ENCODE measurements at regions not wholly inside any gene's neighbourhood (a gene's known extent, or its start where the extent isn't known, plus 50 kb on each side); places are given as distances from the start of the nearest gene placed in this dataset.
"Not testable (repeated sequence)": the region's sequence is repeated elsewhere in the genome, so short reads cannot be mapped to it uniquely, and the experiment has no call there.

- H3K4me3 ChIP-seq (ENCODE audit: low read depth, low read length); DNase-seq (ENCODE audit: low read depth): not testable (repeated sequence)
Measured at GRCh38 chr19:23984911-23985310, 70.2 kb downstream of the ZNF726 start.

GRCh38 chr19:23986623-23987022 is 71.9 kb downstream of the ZNF726 start:
- TF ChIP-seq, protein P1, sequence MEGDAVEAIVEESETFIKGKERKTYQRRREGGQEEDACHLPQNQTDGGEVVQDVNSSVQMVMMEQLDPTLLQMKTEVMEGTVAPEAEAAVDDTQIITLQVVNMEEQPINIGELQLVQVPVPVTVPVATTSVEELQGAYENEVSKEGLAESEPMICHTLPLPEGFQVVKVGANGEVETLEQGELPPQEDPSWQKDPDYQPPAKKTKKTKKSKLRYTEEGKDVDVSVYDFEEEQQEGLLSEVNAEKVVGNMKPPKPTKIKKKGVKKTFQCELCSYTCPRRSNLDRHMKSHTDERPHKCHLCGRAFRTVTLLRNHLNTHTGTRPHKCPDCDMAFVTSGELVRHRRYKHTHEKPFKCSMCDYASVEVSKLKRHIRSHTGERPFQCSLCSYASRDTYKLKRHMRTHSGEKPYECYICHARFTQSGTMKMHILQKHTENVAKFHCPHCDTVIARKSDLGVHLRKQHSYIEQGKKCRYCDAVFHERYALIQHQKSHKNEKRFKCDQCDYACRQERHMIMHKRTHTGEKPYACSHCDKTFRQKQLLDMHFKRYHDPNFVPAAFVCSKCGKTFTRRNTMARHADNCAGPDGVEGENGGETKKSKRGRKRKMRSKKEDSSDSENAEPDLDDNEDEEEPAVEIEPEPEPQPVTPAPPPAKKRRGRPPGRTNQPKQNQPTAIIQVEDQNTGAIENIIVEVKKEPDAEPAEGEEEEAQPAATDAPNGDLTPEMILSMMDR (IDR thresholded peaks at IDR 0.05; ENCODE audit: control insufficient read depth, extremely low read depth, insufficient read depth), result no peak
- DNase-seq (ENCODE audit: low read depth), result no peak
- no peak overlapping the region for H3K4me3 ChIP-seq (ENCODE audit: low read depth, low read length)

DNA sequence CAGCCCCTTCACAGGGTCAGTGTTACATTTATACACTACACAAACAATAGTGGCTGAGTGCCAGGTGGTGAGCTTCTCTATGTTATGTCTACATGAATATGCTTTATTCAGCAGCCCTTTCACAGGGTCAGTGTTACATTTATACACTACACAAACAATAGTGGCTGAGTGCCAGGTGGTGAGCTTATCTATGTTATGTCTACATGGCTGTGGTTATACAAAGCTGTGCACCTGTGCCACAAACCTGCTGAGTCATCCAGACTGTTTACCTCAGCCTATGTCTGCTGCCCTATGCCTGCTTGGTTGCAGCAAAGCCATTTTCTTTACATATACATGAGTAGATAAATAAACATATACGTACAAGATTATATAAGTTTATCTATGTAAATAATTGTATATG is 76.5 kb downstream of the ZNF726 start:
- H3K4me3 ChIP-seq (ENCODE audit: low read depth, low read length), result no peak overlapping the region
- DNase-seq (ENCODE audit: low read depth), result peak; percentile 48
- TF ChIP-seq, protein P1 (IDR thresholded peaks at IDR 0.05; ENCODE audit: control insufficient read depth, extremely low read depth, insufficient read depth), result no peak

- TF ChIP-seq, protein P1 (IDR thresholded peaks at IDR 0.05; ENCODE audit: control insufficient read depth, extremely low read depth, insufficient read depth), result no peak
- DNase-seq (ENCODE audit: low read depth), result no peak
Measured at GRCh38 chr19:23992348-23992747, 77.7 kb downstream of the ZNF726 start.

DNA sequence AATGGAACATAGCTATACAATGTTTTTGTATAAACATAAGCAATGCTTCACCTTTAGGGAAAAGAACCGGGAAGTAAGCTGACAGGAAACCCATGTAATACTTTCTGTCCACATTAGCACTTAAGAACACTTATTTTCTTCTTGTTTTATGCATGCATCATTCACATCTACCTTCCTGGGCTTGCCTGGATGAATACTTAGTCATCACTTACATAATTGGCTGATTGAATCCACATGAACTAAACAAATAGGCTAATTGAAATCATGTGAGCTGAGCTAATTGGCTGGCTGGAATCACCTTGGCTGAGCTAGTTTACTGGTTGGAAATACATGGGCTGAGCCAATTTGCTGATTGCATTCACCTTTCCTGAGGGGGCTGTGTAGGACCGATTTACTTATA is 78.8 kb downstream of the ZNF726 start:
- TF ChIP-seq, protein P1 (IDR thresholded peaks at IDR 0.05; ENCODE audit: control insufficient read depth, extremely low read depth, insufficient read depth), result no peak
- no peak overlapping the region for H3K4me3 ChIP-seq (ENCODE audit: low read depth, low read length)
- DNase-seq (ENCODE audit: low read depth), result no peak

More at GRCh38 chr19:23992348-23992747, 77.7 kb downstream of the ZNF726 start:
- no peak overlapping the region for H3K4me3 ChIP-seq (ENCODE audit: low read depth, low read length)

DNA sequence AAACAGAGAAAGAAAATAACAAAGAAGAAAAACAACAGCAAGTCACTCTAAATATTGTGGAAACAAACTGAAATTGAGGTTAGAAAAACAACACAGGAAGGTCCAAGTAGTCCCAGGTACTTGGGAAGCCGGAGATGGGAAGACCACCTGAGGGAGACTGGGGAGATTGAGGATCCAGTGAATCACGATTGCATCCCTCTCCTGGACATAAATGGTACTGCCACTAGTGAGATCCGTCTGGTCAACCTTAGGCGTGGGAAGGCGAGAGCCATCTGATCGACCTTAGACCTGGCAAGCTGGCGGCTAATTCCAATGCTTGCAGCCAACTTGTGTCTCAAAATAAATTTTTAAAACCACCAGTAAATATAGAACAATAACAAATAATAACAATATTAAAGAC is 81.9 kb downstream of the ZNF726 start:
- TF ChIP-seq, protein P1 (IDR thresholded peaks at IDR 0.05; ENCODE audit: control insufficient read depth, extremely low read depth, insufficient read depth), result peak; percentile 40; the same call in 1 of the 2 replicates
- H3K4me3 ChIP-seq (ENCODE audit: low read depth, low read length), result no peak overlapping the region
- no peak for DNase-seq (ENCODE audit: low read depth)

DNA sequence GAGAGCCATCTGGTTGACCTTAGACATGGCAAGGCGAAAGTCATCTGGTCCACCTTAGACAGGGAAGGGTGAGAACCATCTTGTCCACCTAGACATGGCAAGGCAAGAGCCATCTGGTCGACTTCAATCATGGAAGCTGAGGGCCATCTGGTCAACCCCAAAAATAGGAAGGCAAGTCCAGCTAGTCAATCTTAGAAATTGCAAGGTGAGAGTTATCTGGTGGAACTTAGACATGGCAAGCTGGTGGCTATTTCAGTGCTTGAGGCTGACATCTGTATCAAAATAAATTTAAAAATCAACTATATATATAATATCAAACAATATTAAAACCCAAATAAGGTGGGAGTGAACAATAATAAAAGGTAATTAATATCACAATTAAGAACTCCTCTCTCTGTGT is 83.9 kb downstream of the ZNF726 start:
- no peak overlapping the region for H3K4me3 ChIP-seq (ENCODE audit: low read depth, low read length)
- no peak for DNase-seq (ENCODE audit: low read depth)
- TF ChIP-seq, protein P1 (IDR thresholded peaks at IDR 0.05; ENCODE audit: control insufficient read depth, extremely low read depth, insufficient read depth), result no peak
